Activated CD4-positive, alpha-beta T cell treated with anti-CD3 and anti-CD28 coated beads for 24 hours (primary cell): ENCODE measurements at regions not wholly inside any gene's neighbourhood (a gene's known extent, or its start where the extent isn't known, plus 50 kb on each side); places are given as distances from the start of the nearest gene placed in this dataset.

Experiments
- DNase-seq, 2 donors: peaks; one replicate each; pipeline ENCODE4 v3.0.0-alpha.2; 2020; ENCODE audit warnings: low read depth in 2 of 2

DNA sequence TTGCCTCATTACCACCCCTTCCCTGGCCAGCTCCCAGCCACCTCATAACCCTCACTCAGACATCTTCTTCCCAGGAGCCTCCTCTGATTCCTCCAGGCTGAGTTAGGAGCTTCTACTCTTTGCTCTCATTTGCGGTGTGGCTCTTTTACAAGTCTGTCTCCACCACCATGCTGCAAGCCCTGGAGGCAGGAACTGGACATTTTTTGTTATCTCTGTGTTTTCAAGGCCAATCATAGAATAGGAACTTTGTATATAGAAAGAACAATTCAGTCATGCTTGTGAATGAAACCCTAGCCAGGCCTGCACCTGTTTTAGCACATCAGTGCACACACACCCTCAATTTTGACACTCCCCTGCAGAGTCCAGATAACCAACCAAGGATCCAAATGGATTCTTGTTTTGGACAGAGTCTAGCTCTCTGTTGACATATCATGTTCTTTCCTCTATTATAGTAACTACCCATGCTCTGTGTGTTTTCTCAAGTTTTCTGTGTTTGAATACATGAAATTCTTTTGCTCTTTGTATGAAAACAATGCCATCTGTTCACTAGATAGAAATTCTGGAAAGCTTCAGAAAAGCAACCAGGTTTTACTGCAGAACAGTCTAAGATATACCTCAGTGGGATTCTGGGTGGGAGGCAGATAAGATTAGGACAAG is 60.9 kb upstream of the ZNF648 start:
- DNase-seq, result no peak

DNA sequence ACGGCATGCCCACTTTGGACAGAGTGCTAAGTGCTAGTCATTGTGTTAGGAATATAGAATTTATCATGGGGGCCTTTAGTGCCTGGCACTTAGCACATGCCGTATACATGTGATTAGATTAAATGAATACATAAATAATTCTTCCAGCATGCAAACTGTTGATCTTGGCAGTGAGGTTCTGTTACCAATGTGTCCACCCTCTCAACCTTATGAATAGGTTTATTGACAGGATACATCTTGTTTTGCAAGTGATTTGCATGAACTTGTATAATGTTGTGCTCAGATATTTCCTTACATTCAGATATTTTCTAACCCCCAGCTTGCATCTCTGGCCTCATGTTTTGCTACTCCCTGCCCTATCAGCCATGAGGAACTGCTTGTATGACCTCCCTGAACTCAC is 60.3 kb upstream of the ZNF648 start:
- DNase-seq, result no peak

DNA sequence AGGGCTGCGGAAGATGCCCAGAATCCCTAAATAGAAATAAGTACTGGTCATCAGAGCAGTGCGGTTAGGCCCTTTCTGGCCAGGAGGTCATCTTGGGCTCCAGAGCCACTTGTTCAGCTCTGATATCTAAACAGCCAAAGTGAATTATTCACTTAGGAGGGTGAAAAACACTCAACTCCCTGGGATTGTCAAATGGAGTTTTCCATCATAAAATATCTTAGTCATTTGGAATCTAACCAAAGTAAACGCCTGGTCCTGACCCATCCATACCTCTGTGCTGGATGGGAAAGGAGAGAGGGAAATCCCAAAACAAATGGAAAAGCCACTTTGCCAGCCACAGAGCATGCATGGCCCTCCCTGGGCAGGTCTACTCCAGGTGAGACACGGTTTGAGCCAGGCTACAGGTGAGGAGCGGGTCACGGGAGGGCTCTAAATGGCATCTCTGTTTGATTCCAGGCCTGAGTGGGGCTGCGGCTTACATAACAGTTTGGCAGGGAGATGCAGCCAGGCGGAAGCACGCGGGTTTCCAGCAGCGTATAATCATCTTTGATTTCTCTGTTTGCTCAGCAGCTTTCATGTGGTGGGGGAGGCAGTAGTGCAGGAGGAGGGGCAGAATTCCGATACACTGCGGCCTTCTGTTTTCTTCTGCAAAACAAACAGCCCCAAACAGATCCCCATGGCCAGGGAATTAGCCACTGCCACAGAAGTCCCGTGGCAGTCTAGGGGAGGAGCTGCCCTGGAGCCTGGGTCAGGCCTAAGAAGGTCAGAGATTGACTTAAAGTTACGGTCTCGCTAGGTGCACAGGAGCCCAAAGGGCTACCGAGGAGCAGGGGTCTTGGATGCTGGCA is 59.1 kb upstream of the ZNF648 start:
- DNase-seq, result no peak

DNA sequence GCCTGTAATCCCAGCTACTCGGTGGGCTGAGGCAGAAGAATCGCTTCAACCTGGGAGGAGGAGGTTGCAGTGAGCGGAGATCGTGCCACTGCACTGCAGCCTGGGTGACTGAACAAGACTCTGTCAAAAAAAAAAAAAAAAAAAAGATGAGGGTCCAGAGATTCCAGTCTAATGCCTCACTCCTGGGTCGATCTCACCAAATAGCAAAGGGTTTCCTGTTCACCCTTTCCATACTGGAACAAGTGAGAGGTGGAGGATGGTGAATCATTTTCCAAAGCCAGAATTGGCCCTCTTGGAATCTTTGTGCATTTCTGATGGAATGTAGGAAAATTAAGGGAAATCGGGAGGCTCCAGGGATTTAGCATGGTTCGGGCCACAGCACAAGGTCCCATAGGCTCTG is 58.1 kb upstream of the ZNF648 start:
- DNase-seq, result no peak

DNA sequence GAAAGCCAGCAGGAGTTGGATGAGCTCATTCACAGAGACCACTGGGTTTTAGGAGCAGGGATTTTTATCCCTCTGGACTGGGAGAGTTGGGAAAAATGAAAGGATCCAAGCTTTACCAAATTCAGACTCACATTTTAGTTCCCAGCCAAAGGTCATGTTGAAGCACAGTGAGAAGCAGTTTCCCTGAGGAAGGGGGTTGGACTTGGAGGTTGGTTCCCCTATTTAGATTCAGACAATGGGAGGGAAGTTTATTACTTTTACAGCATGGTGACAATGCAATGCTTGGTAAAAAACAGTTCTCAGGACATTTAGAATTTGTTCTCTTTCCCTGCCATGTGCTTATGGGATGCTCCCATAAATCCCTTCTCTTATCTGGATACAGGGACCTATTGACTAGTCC is 57.3 kb upstream of the ZNF648 start:
- no peak for DNase-seq

DNA sequence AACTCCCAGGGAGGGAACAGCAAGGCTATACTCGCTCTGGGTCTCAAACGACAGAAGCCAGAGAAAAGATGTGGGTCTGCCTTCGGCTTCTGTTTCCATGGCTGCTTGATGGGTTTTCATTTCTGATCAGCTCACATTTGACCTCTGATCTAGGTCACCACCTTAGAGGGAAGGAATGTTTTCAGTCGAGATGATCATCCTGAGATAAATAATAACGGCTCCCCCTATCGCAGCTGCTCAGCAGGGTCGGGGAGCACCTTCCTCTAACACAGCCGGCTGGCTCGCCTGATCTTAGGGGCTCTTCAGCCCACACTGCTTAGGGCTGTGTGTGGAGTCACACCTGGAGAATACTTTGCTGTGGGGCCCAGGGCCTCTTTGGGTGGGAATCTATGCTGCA is 53.1 kb upstream of the ZNF648 start:
- no peak for DNase-seq

DNA sequence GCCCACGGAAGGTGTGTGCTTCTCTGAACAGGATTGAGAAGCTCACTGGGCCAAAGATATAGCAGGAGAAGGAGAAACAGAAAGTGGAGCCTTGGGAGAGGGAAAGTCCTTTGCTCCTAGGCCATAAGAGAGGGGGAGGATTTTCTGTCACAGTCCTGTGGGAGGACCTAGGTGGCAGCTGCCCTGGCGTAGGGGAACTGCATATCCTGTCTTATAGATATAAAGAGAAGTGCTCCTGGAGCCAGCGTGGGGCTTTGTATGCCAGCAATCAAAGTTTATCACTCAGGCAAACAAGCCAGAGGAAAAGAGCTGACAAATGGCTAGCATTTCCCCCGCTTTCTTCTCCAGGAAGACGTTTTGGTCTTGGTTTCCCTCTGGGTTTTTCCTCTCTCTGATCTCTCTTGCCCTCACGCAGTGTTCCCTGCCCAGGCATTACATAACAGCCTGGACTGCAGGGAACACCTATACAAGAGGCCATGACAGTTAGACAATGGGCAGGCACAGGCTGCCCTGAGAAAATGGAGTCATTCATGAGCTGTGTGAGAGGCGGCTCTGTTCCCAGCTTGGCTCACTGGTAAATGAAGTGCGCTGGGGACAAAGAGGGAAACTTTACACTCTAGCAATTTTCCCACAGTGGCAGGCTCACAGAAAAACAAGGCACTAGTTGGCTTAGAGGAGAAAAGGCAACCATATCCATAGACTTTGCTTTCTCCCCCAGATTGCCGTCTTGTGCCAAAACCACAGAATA is 52.5 kb upstream of the ZNF648 start:
- no peak for DNase-seq

DNA sequence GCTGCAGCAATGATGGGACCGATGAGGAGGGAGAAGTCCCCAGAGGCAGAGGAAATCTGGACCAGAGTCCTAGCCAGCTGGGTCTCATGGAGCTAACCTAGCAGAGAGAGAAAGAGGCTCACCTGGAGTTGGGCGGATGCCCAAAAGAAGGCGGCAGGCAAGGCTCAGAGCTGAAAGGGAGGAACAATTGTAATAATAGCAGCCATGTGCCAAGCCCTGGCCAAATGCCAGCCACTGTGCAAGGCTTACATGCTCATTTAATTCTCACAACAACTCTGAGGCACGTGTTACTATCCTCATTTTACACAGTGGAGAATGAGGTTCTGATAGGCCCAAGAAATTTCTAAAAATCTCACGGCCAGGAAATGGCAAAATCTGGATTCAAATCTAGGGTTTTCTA is 50.0 kb upstream of the ZNF648 start:
- DNase-seq, result no peak
